Hematopoietic multipotent progenitor cell treated with erythropoietin and hydrocortisone succinate and interleukin-3 and kit ligand, for 15 days (in vitro differentiated cells): ENCODE measurements at regions not wholly inside any gene's neighbourhood (a gene's known extent, or its start where the extent isn't known, plus 50 kb on each side); places are given as distances from the start of the nearest gene placed in this dataset.

Experiments used
- DNase-seq: peaks from one replicate; pipeline ENCODE4 v3.0.0-alpha.2; 2015; ENCODE audit warnings: low spot score

- DNase-seq, result no peak
These were observed 645.6 kb downstream of the MMUT start for GRCh38 chr6:48817333-48818051.

GRCh38 chr6:48814957-48815356 is 648.1 kb downstream of the MMUT start:
- no peak for DNase-seq

GRCh38 chr6:48813836-48814235 is 649.2 kb downstream of the MMUT start:
- DNase-seq, result no peak

GRCh38 chr6:48809700-48810099 is 653.4 kb downstream of the MMUT start:
- DNase-seq, result no peak

- DNase-seq, result no peak
These were observed 653.8 kb downstream of the MMUT start for GRCh38 chr6:48809245-48809644.

GRCh38 chr6:48798296-48798695 is 664.8 kb downstream of the MMUT start:
- DNase-seq, result no peak

- no peak for DNase-seq
These were observed 671.2 kb upstream of the PTCHD4 start for GRCh38 chr6:48782225-48782624.

- DNase-seq, result no peak
These were observed 666.4 kb upstream of the PTCHD4 start for GRCh38 chr6:48777411-48777810.

GRCh38 chr6:48775157-48775556 is 664.2 kb upstream of the PTCHD4 start:
- DNase-seq, result no peak

GRCh38 chr6:48774276-48774675 is 663.3 kb upstream of the PTCHD4 start:
- DNase-seq, result no peak

GRCh38 chr6:48766349-48766748 is 655.4 kb upstream of the PTCHD4 start:
- no peak for DNase-seq

GRCh38 chr6:48765352-48765961 is 654.5 kb upstream of the PTCHD4 start:
- no peak for DNase-seq

- no peak for DNase-seq
These were observed 653.5 kb upstream of the PTCHD4 start for GRCh38 chr6:48764286-48765044.

- DNase-seq, result no peak
These were observed 646.7 kb upstream of the PTCHD4 start for GRCh38 chr6:48757661-48758060.

GRCh38 chr6:48755315-48755714 is 644.3 kb upstream of the PTCHD4 start:
- no peak for DNase-seq

- DNase-seq, result no peak
These were observed 643.6 kb upstream of the PTCHD4 start for GRCh38 chr6:48754641-48755040.

- DNase-seq, result no peak
These were observed 639.9 kb upstream of the PTCHD4 start for GRCh38 chr6:48750861-48751260.

GRCh38 chr6:48747471-48747870 is 636.5 kb upstream of the PTCHD4 start:
- DNase-seq, result no peak

GRCh38 chr6:48747040-48747439 is 636.0 kb upstream of the PTCHD4 start:
- no peak for DNase-seq

GRCh38 chr6:48744948-48745347 is 634.0 kb upstream of the PTCHD4 start:
- no peak for DNase-seq

- no peak for DNase-seq
These were observed 632.7 kb upstream of the PTCHD4 start for GRCh38 chr6:48743738-48744137.

GRCh38 chr6:48736501-48737206 is 625.7 kb upstream of the PTCHD4 start:
- DNase-seq, result no peak

- no peak for DNase-seq
These were observed 624.8 kb upstream of the PTCHD4 start for GRCh38 chr6:48735846-48736245.
